ENCODE measurements at regions not wholly inside any gene's neighbourhood (a gene's known extent, or its start where the extent isn't known, plus 50 kb on each side); places are given as distances from the start of the nearest gene placed in this dataset.

DNA sequence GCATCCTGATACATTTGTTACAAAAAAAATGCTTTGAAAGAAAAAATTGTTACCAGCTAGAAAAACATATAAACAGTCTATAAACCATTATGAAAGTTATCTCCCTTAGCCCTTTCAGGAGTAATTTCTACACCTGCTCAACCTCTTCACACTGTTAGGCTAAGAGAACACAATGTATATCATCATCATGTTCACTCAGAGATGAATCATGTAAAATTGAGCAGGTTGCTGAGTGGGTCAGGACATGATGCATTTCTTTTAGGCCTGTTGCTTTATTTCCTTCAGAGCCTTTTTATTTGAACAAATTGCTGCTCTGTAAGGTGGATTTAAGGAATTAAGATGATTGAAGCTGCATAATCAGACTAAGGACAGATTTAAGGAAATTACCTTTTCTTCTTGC, 531.3 kb upstream of the MAN1A1 start:
- ChIA-PET CTCF (no interaction called here), POLR2A (no interaction called here)
- ATAC-seq (no peak), DNase-seq (ENCODE audit: low spot score) (no peak)
- H3K4me3 Mint-ChIP-seq, result no peak overlapping the region
- H3K9me3 Mint-ChIP-seq, result peaks cover 14% of the 10 kb centered on the region
- TF ChIP-seq CBFB (CRISPR knock-in tag; IDR thresholded peaks at IDR 0.05; ENCODE audit: low read depth) (no peak), ZNF232 (CRISPR knock-in tag; IDR thresholded peaks at IDR 0.05) (no peak), ZNF317 (CRISPR knock-in tag; IDR thresholded peaks at IDR 0.05; ENCODE audit: borderline replicate concordance, low read depth) (no peak), GABPB1 (CRISPR knock-in tag; IDR thresholded peaks at IDR 0.05) (no peak), ATF1 (CRISPR knock-in tag; IDR thresholded peaks at IDR 0.05) (no peak), NR1H2 (CRISPR knock-in tag; IDR thresholded peaks at IDR 0.05) (no peak), RELA (CRISPR knock-in tag; IDR thresholded peaks at IDR 0.05; ENCODE audit: borderline replicate concordance) (no peak), JUN (CRISPR knock-in tag; IDR thresholded peaks at IDR 0.05) (no peak), EMX1 (CRISPR knock-in tag; IDR thresholded peaks at IDR 0.05) (no peak), ZNF263 (CRISPR knock-in tag; IDR thresholded peaks at IDR 0.05; ENCODE audit: low read depth) (no peak), ZNF138 (CRISPR knock-in tag; conservative IDR thresholded peaks at IDR 0.05) (no peak), NFE2L1 (CRISPR knock-in tag; IDR thresholded peaks at IDR 0.05) (no peak), ZNF416 (CRISPR knock-in tag; IDR thresholded peaks at IDR 0.05) (no peak), JAZF1 (CRISPR knock-in tag; IDR thresholded peaks at IDR 0.05) (no peak), TEAD4 (CRISPR knock-in tag; IDR thresholded peaks at IDR 0.05) (no peak)
- TF ChIP-seq, protein P1, sequence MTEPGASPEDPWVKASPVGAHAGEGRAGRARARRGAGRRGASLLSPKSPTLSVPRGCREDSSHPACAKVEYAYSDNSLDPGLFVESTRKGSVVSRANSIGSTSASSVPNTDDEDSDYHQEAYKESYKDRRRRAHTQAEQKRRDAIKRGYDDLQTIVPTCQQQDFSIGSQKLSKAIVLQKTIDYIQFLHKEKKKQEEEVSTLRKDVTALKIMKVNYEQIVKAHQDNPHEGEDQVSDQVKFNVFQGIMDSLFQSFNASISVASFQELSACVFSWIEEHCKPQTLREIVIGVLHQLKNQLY (CRISPR knock-in tag; IDR thresholded peaks at IDR 0.05), result no peak
- TF ChIP-seq, protein P2, sequence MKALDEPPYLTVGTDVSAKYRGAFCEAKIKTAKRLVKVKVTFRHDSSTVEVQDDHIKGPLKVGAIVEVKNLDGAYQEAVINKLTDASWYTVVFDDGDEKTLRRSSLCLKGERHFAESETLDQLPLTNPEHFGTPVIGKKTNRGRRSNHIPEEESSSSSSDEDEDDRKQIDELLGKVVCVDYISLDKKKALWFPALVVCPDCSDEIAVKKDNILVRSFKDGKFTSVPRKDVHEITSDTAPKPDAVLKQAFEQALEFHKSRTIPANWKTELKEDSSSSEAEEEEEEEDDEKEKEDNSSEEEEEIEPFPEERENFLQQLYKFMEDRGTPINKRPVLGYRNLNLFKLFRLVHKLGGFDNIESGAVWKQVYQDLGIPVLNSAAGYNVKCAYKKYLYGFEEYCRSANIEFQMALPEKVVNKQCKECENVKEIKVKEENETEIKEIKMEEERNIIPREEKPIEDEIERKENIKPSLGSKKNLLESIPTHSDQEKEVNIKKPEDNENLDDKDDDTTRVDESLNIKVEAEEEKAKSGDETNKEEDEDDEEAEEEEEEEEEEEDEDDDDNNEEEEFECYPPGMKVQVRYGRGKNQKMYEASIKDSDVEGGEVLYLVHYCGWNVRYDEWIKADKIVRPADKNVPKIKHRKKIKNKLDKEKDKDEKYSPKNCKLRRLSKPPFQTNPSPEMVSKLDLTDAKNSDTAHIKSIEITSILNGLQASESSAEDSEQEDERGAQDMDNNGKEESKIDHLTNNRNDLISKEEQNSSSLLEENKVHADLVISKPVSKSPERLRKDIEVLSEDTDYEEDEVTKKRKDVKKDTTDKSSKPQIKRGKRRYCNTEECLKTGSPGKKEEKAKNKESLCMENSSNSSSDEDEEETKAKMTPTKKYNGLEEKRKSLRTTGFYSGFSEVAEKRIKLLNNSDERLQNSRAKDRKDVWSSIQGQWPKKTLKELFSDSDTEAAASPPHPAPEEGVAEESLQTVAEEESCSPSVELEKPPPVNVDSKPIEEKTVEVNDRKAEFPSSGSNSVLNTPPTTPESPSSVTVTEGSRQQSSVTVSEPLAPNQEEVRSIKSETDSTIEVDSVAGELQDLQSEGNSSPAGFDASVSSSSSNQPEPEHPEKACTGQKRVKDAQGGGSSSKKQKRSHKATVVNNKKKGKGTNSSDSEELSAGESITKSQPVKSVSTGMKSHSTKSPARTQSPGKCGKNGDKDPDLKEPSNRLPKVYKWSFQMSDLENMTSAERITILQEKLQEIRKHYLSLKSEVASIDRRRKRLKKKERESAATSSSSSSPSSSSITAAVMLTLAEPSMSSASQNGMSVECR (CRISPR knock-in tag; IDR thresholded peaks at IDR 0.05; ENCODE audit: borderline replicate concordance), result no peak
- TF ChIP-seq, protein P3, sequence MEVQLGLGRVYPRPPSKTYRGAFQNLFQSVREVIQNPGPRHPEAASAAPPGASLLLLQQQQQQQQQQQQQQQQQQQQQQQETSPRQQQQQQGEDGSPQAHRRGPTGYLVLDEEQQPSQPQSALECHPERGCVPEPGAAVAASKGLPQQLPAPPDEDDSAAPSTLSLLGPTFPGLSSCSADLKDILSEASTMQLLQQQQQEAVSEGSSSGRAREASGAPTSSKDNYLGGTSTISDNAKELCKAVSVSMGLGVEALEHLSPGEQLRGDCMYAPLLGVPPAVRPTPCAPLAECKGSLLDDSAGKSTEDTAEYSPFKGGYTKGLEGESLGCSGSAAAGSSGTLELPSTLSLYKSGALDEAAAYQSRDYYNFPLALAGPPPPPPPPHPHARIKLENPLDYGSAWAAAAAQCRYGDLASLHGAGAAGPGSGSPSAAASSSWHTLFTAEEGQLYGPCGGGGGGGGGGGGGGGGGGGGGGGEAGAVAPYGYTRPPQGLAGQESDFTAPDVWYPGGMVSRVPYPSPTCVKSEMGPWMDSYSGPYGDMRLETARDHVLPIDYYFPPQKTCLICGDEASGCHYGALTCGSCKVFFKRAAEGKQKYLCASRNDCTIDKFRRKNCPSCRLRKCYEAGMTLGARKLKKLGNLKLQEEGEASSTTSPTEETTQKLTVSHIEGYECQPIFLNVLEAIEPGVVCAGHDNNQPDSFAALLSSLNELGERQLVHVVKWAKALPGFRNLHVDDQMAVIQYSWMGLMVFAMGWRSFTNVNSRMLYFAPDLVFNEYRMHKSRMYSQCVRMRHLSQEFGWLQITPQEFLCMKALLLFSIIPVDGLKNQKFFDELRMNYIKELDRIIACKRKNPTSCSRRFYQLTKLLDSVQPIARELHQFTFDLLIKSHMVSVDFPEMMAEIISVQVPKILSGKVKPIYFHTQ (CRISPR knock-in tag; IDR thresholded peaks at IDR 0.05), result no peak
- TF ChIP-seq, protein P4, sequence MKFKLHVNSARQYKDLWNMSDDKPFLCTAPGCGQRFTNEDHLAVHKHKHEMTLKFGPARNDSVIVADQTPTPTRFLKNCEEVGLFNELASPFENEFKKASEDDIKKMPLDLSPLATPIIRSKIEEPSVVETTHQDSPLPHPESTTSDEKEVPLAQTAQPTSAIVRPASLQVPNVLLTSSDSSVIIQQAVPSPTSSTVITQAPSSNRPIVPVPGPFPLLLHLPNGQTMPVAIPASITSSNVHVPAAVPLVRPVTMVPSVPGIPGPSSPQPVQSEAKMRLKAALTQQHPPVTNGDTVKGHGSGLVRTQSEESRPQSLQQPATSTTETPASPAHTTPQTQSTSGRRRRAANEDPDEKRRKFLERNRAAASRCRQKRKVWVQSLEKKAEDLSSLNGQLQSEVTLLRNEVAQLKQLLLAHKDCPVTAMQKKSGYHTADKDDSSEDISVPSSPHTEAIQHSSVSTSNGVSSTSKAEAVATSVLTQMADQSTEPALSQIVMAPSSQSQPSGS (CRISPR knock-in tag; IDR thresholded peaks at IDR 0.05; ENCODE audit: borderline replicate concordance, low read depth), result no peak
- TF ChIP-seq, protein P5, sequence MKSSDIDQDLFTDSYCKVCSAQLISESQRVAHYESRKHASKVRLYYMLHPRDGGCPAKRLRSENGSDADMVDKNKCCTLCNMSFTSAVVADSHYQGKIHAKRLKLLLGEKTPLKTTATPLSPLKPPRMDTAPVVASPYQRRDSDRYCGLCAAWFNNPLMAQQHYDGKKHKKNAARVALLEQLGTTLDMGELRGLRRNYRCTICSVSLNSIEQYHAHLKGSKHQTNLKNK (CRISPR knock-in tag; IDR thresholded peaks at IDR 0.05), result no peak
- peaks cover 4% of the 10 kb centered on the region; the same call in 1 of the 2 replicates for H3K36me3 Mint-ChIP-seq
- no peaks in the 10 kb centered on the region; the same call in 1 of the 2 replicates for H3K27me3 Mint-ChIP-seq (ENCODE audit: low read depth)
- no peaks in the 10 kb centered on the region for H3K4me1 Mint-ChIP-seq
- no peak overlapping the region for H3K27ac Mint-ChIP-seq
